HepG2 (cell line): ENCODE measurements at regions not wholly inside any gene's neighbourhood (a gene's known extent, or its start where the extent isn't known, plus 50 kb on each side); places are given as distances from the start of the nearest gene placed in this dataset.

ENCODE experiments used
- ATF3 ChIP-seq: sonication (generic); formaldehyde crosslinking; IDR thresholded peaks from 2 replicates; pipeline ENCODE4 v1.4.0; 2020; ENCODE audit warnings: missing genetic modification reagents
- HNF1A ChIP-seq, 2 experiments: sonication (generic) in 1 of 2; formaldehyde crosslinking in 1 of 2; IDR thresholded peaks; 2 replicates each; pipeline versions ENCODE4 v1.4.0 to v1.6.1; 2016 to 2020; ENCODE audit warnings: borderline replicate concordance in 1 of 2, low read depth in 1 of 2, mild to moderate bottlenecking in 1 of 2, missing genetic modification reagents in 1 of 2
- LRRFIP1 ChIP-seq: sonication (generic); formaldehyde crosslinking; conservative IDR thresholded peaks from 2 replicates; pipeline ENCODE4 v1.4.0; 2020; ENCODE audit warnings: missing genetic modification reagents
- NKX3-1 ChIP-seq: sonication (generic); formaldehyde crosslinking; IDR thresholded peaks from 2 replicates; pipeline ENCODE4 v1.5.0; 2020; ENCODE audit warnings: missing genetic modification reagents
- PCBP2 ChIP-seq: fragments of 200-400 bp; formaldehyde crosslinking; optimal IDR thresholded peaks from 2 replicates; pipeline ENCODE3; 2018; ENCODE audit warnings: low read length, low read depth; ENCODE audit not compliant: poor library complexity, severe bottlenecking
- ZBTB1 ChIP-seq: sonication (generic); formaldehyde crosslinking; IDR thresholded peaks from 2 replicates; pipeline ENCODE4 v1.4.0; 2020; ENCODE audit warnings: missing genetic modification reagents, borderline replicate concordance
- ZNF790 ChIP-seq: sonication (generic); formaldehyde crosslinking; IDR thresholded peaks from 2 replicates; pipeline ENCODE4 v1.8.0; 2022; ENCODE audit warnings: missing genetic modification reagents, mild to moderate bottlenecking, borderline replicate concordance
- ZNF850 ChIP-seq: sonication (generic); formaldehyde crosslinking; conservative IDR thresholded peaks from 2 replicates; pipeline ENCODE4 v1.9.0; 2021; ENCODE audit warnings: mild to moderate bottlenecking, missing genetic modification reagents

GRCh38 chr10:118175148-118175547 lies 128.4 kb upstream of the RAB11FIP2 start (continued):
- TF ChIP-seq ATF3 (CRISPR knock-in tag) = no peak
- TF ChIP-seq NKX3-1 = no peak
- TF ChIP-seq HNF1A (IDR thresholded peaks at IDR 0.05; ENCODE audit: low read depth) = no peak
- TF ChIP-seq HNF1A (CRISPR knock-in tag; IDR thresholded peaks at IDR 0.05; ENCODE audit: borderline replicate concordance) = no peak
- no peak for TF ChIP-seq LRRFIP1 (CRISPR knock-in tag)
- no peak for TF ChIP-seq ZNF790 (CRISPR knock-in tag)
- no peak for TF ChIP-seq ZBTB1 (CRISPR knock-in tag)
- TF ChIP-seq ZNF850 (CRISPR knock-in tag) = no peak
- TF ChIP-seq PCBP2 = no peak
